KMS-11 (cell line): ENCODE measurements at regions not wholly inside any gene's neighbourhood (a gene's known extent, or its start where the extent isn't known, plus 50 kb on each side); places are given as distances from the start of the nearest gene placed in this dataset.

Experiments used
- H2AFZ ChIP-seq: fragments of 200-600 bp; sonication (generic); 2 replicates; pipeline ENCODE4 v1.6.1; 2016; ENCODE audit warnings: antibody characterized with exemption, mixed run types, low read depth
- H3K27ac ChIP-seq: fragments of 200-600 bp; sonication (generic); 2 replicates; pipeline ENCODE4 v1.6.1; 2016; ENCODE audit warnings: mild to moderate bottlenecking, mixed run types
- H3K27me3 ChIP-seq: fragments of 200-600 bp; sonication (generic); 2 replicates; pipeline ENCODE4 v1.6.1; 2017; ENCODE audit warnings: mild to moderate bottlenecking, low read depth, mixed run types, moderate library complexity; ENCODE audit not compliant: insufficient read depth
- H3K36me3 ChIP-seq: fragments of 200-600 bp; sonication (generic); 2 replicates; pipeline ENCODE4 v1.6.1; 2017; ENCODE audit warnings: mild to moderate bottlenecking, mixed run types; ENCODE audit not compliant: insufficient read depth
- H3K4me1 ChIP-seq: fragments of 200-600 bp; sonication (generic); 2 replicates; pipeline ENCODE4 v1.6.1; 2016; ENCODE audit warnings: mild to moderate bottlenecking, low read depth, mixed run types; ENCODE audit not compliant: poor library complexity, severe bottlenecking
- H3K4me2 ChIP-seq: fragments of 200-600 bp; sonication (generic); 2 replicates; pipeline ENCODE4 v1.7.0; 2016; ENCODE audit warnings: mild to moderate bottlenecking, mixed run types
- H3K4me3 ChIP-seq: fragments of 200-600 bp; sonication (generic); IDR thresholded peaks from 2 replicates; pipeline ENCODE4 v1.6.1; 2017; ENCODE audit warnings: low read depth, low read length, mixed read lengths; ENCODE audit not compliant: insufficient read depth
- H3K79me2 ChIP-seq: fragments of 200-600 bp; sonication (generic); 2 replicates; pipeline ENCODE4 v1.6.1; 2016; ENCODE audit warnings: low read depth, mixed run types; ENCODE audit not compliant: insufficient read depth
- H3K9ac ChIP-seq: fragments of 200-600 bp; sonication (generic); 2 replicates; pipeline ENCODE4 v1.6.1; 2016; ENCODE audit warnings: mild to moderate bottlenecking, mixed run types
- H4K20me1 ChIP-seq: fragments of 200-600 bp; sonication (generic); 2 replicates; pipeline ENCODE4 v1.6.1; 2016; ENCODE audit warnings: mild to moderate bottlenecking, mixed run types; ENCODE audit not compliant: insufficient read depth
- CTCF ChIP-seq: fragments of 200-600 bp; sonication (generic); conservative IDR thresholded peaks from 2 replicates; pipeline ENCODE4 v1.6.1; 2017; ENCODE audit warnings: low read depth, mild to moderate bottlenecking, antibody characterized with exemption, low read length, moderate library complexity, mixed read lengths

GRCh38 chr4:31156221-31156620, 436.1 kb downstream of the PCDH7 start:
- no peaks in the 10 kb centered on the region for H3K27me3 ChIP-seq
- no peaks in the 10 kb centered on the region for H4K20me1 ChIP-seq
- H3K4me3 ChIP-seq = no peak overlapping the region
- no peak overlapping the region for H3K4me2 ChIP-seq
- no peak overlapping the region for H3K27ac ChIP-seq
- H3K79me2 ChIP-seq = no peaks in the 10 kb centered on the region
- no peak for TF ChIP-seq CTCF
- no peaks in the 10 kb centered on the region for H3K36me3 ChIP-seq
- no peak overlapping the region for H3K9ac ChIP-seq
- no peak overlapping the region for H2AFZ ChIP-seq
- no peaks in the 10 kb centered on the region for H3K4me1 ChIP-seq

- H3K4me2 ChIP-seq = no peak overlapping the region
- no peak overlapping the region for H3K4me3 ChIP-seq
- H3K36me3 ChIP-seq = no peaks in the 10 kb centered on the region
- no peaks in the 10 kb centered on the region for H4K20me1 ChIP-seq
- no peak for TF ChIP-seq CTCF
- no peak overlapping the region for H3K9ac ChIP-seq
- H3K27me3 ChIP-seq = no peaks in the 10 kb centered on the region
- no peaks in the 10 kb centered on the region for H3K79me2 ChIP-seq
- no peak overlapping the region for H3K27ac ChIP-seq
- H3K4me1 ChIP-seq = no peaks in the 10 kb centered on the region
- no peak overlapping the region for H2AFZ ChIP-seq
Measured at GRCh38 chr4:31160146-31160545, 440.0 kb downstream of the PCDH7 start.

GRCh38 chr4:31169846-31170245, 449.7 kb downstream of the PCDH7 start:
- H3K79me2 ChIP-seq = no peaks in the 10 kb centered on the region
- H3K4me1 ChIP-seq = no peaks in the 10 kb centered on the region
- H3K36me3 ChIP-seq = no peaks in the 10 kb centered on the region
- no peak overlapping the region for H3K4me3 ChIP-seq
- no peaks in the 10 kb centered on the region for H4K20me1 ChIP-seq
- no peak overlapping the region for H3K9ac ChIP-seq
- H2AFZ ChIP-seq = no peak overlapping the region
- H3K27me3 ChIP-seq = no peaks in the 10 kb centered on the region
- no peak overlapping the region for H3K27ac ChIP-seq
- H3K4me2 ChIP-seq = no peak overlapping the region
- TF ChIP-seq CTCF = no peak

GRCh38 chr4:31171362-31171761, 451.2 kb downstream of the PCDH7 start:
- H3K4me3 ChIP-seq = no peak overlapping the region
- no peak for TF ChIP-seq CTCF
- H3K27me3 ChIP-seq = no peaks in the 10 kb centered on the region
- H3K4me2 ChIP-seq = no peak overlapping the region
- no peaks in the 10 kb centered on the region for H4K20me1 ChIP-seq
- no peak overlapping the region for H3K9ac ChIP-seq
- H3K79me2 ChIP-seq = no peaks in the 10 kb centered on the region
- H3K4me1 ChIP-seq = no peaks in the 10 kb centered on the region
- no peaks in the 10 kb centered on the region for H3K36me3 ChIP-seq
- no peak overlapping the region for H3K27ac ChIP-seq
- no peak overlapping the region for H2AFZ ChIP-seq
